BLaER1 treated with 17β-estradiol and CSF1 and Interleukin-3, amounts not matched to agents 10 nM and 100 nM (cell line): ENCODE measurements at regions not wholly inside any gene's neighbourhood (a gene's known extent, or its start where the extent isn't known, plus 50 kb on each side); places are given as distances from the start of the nearest gene placed in this dataset.

ENCODE experiments used
- H3K27ac ChIP-seq, 11 experiments: shearing (Covaris generic); formaldehyde crosslinking; 2 replicates each; pipeline ENCODE4 v1.8.1; 2022
- H3K27me3 ChIP-seq, 11 experiments: shearing (Covaris generic); formaldehyde crosslinking; 2 replicates each; pipeline ENCODE4 v1.8.1; 2022
- H3K36me3 ChIP-seq, 11 experiments: shearing (Covaris generic); formaldehyde crosslinking; 2 replicates each; pipeline ENCODE4 v1.8.1; 2022
- H3K4me1 ChIP-seq, 10 experiments: shearing (Covaris generic); formaldehyde crosslinking; 2 replicates each; pipeline ENCODE4 v1.8.1; 2022
- H3K4me2 ChIP-seq, 11 experiments: shearing (Covaris generic); formaldehyde crosslinking; 2 replicates each; pipeline ENCODE4 v1.8.1; 2022
- H3K4me3 ChIP-seq, 10 experiments: shearing (Covaris generic); formaldehyde crosslinking; 2 replicates each; pipeline ENCODE4 v1.8.1; 2022
- H3K9ac ChIP-seq, 11 experiments: shearing (Covaris generic); formaldehyde crosslinking; 2 replicates each; pipeline ENCODE4 v1.8.1; 2022
- H3K9me3 ChIP-seq, 11 experiments: shearing (Covaris generic); formaldehyde crosslinking; replicated peaks in 1 of 11; 2 replicates each; pipeline ENCODE4 v1.8.1; 2022
- H4K20me1 ChIP-seq, 11 experiments: shearing (Covaris generic); formaldehyde crosslinking; 2 replicates each; pipeline ENCODE4 v1.8.1; 2022
- Cebpa-rat ChIP-seq, 11 experiments: shearing (Covaris generic); IDR thresholded peaks; 2 replicates each; pipeline ENCODE4 v1.8.1; 2022

GRCh38 chr4:30842689-30843088 lies 122.5 kb downstream of the PCDH7 start:
- H3K4me1 ChIP-seq, result peaks cover 6 to 21% (median 13%) of the 10 kb centered on the region in 10 experiments; a peak in 15 of 20 replicates
- H3K4me3 ChIP-seq, result no peak overlapping the region
- TF ChIP-seq Cebpa-rat (IDR thresholded peaks at IDR 0.05), result no peak
- no peak overlapping the region for H3K27ac ChIP-seq
- no peaks in the 10 kb centered on the region for H3K9me3 ChIP-seq
- H3K4me2 ChIP-seq, result no peak overlapping the region
- no peaks in the 10 kb centered on the region for H4K20me1 ChIP-seq
- no peaks in the 10 kb centered on the region for H3K27me3 ChIP-seq
- no peaks in the 10 kb centered on the region for H3K36me3 ChIP-seq
- H3K9ac ChIP-seq, result no peak overlapping the region

DNA sequence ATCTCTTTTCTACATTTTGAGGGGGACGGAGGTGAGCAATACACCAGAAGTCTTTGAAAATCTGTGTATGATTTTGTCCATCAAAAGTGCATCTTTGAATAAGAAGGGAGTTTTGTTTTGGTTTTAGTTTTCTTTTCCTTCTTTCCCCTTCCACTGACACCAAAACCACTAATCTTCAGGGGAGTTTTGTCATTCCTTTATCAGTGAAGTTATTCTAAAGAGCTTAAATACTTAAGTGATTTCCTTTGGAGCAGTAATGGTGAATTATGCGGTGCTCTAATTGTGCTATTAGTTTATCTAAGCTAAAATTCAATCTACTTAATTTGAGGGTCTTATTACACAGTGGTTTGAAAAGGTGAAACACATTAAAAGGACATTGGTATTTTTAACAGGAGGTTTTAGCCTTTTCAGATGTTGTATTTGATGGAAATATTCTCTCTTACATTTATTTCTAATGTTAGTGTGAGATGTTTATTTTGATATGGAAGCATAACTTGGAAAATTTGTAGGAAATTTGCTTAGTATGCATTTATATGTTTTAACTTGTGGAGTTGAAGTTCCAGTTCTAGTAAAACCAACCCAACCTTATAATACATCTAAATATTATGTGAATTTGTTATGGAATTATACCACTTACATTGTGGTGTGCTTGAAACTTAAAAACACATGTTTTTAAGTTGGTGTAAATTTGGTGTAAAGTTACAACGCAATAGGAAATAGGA lies 124.9 kb downstream of the PCDH7 start:
- H3K27ac ChIP-seq, result no peak overlapping the region
- no peak for TF ChIP-seq Cebpa-rat (IDR thresholded peaks at IDR 0.05)
- H4K20me1 ChIP-seq, result no peaks in the 10 kb centered on the region
- H3K4me2 ChIP-seq, result no peak overlapping the region
- no peak overlapping the region for H3K9ac ChIP-seq
- peaks cover 3 to 12% (median 9%) of the 10 kb centered on the region in 10 experiments; a peak in 15 of 20 replicates for H3K4me1 ChIP-seq
- no peaks in the 10 kb centered on the region for H3K36me3 ChIP-seq
- H3K27me3 ChIP-seq, result no peaks in the 10 kb centered on the region
- no peak overlapping the region for H3K4me3 ChIP-seq
- no peaks in the 10 kb centered on the region for H3K9me3 ChIP-seq

- Histone ChIP-seq H3K36me3 (no peaks in the 10 kb centered on the region), H3K27me3 (no peaks in the 10 kb centered on the region), H3K9ac (no peak overlapping the region), H3K9me3 (no peaks in the 10 kb centered on the region), H4K20me1 (no peaks in the 10 kb centered on the region), H3K4me3 (no peak overlapping the region), H3K4me1 (no peaks in the 10 kb centered on the region), H3K4me2 (no peak overlapping the region), H3K27ac (no peak overlapping the region)
- no peak for TF ChIP-seq Cebpa-rat (IDR thresholded peaks at IDR 0.05)
Observed at GRCh38 chr4:30847167-30847566, 127.0 kb downstream of the PCDH7 start.

DNA sequence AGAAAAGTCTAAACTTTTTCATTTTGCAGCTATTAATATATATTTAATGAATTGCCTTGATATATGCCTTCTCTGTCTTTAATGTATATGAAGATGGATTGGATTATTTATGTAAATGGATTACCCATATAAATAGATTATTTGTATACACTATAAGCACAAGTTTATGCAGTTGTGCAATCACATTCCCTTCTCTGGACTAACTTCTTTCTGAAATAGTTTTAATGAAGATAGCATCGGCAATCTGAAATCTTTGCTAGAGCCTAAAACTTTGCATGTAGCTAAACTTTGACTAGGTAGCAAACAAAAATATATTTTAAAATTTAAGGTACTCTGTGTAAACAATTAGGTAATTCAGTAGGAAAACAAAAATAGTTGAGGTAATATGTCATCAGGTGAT lies 127.8 kb downstream of the PCDH7 start:
- Histone ChIP-seq H3K4me1 (no peaks in the 10 kb centered on the region), H3K4me2 (no peak overlapping the region), H3K27me3 (no peaks in the 10 kb centered on the region), H3K36me3 (no peaks in the 10 kb centered on the region), H3K9ac (no peak overlapping the region), H3K9me3 (no peaks in the 10 kb centered on the region), H4K20me1 (no peaks in the 10 kb centered on the region), H3K27ac (no peak overlapping the region), H3K4me3 (no peak overlapping the region)
- no peak for TF ChIP-seq Cebpa-rat (IDR thresholded peaks at IDR 0.05)

- H3K27ac ChIP-seq, result no peak overlapping the region
- no peaks in the 10 kb centered on the region for H3K4me1 ChIP-seq
- no peak for TF ChIP-seq Cebpa-rat (IDR thresholded peaks at IDR 0.05)
- no peaks in the 10 kb centered on the region for H3K27me3 ChIP-seq
- no peaks in the 10 kb centered on the region for H3K36me3 ChIP-seq
- H3K9ac ChIP-seq, result no peak overlapping the region
- H4K20me1 ChIP-seq, result no peaks in the 10 kb centered on the region
- no peaks in the 10 kb centered on the region for H3K9me3 ChIP-seq
- H3K4me3 ChIP-seq, result no peak overlapping the region
- no peak overlapping the region for H3K4me2 ChIP-seq
Observed at GRCh38 chr4:30854531-30854930, 134.4 kb downstream of the PCDH7 start.

- no peak for TF ChIP-seq Cebpa-rat (IDR thresholded peaks at IDR 0.05)
- H3K27ac ChIP-seq, result no peak overlapping the region
- H3K4me2 ChIP-seq, result no peak overlapping the region
- H3K4me1 ChIP-seq, result no peaks in the 10 kb centered on the region
- no peak overlapping the region for H3K4me3 ChIP-seq
- no peaks in the 10 kb centered on the region for H3K36me3 ChIP-seq
- no peak overlapping the region for H3K9ac ChIP-seq
- H3K9me3 ChIP-seq, result no peaks in the 10 kb centered on the region
- H3K27me3 ChIP-seq, result no peaks in the 10 kb centered on the region
- no peaks in the 10 kb centered on the region for H4K20me1 ChIP-seq
Observed at GRCh38 chr4:30855232-30855631, 135.1 kb downstream of the PCDH7 start.

GRCh38 chr4:30856795-30857564 lies 136.8 kb downstream of the PCDH7 start:
- Histone ChIP-seq H4K20me1 (no peaks in the 10 kb centered on the region), H3K36me3 (no peaks in the 10 kb centered on the region), H3K4me1 (no peaks in the 10 kb centered on the region), H3K9me3 (no peaks in the 10 kb centered on the region), H3K27ac (no peak overlapping the region), H3K27me3 (no peaks in the 10 kb centered on the region), H3K4me2 (no peak overlapping the region), H3K9ac (no peak overlapping the region), H3K4me3 (no peak overlapping the region)
- TF ChIP-seq Cebpa-rat (IDR thresholded peaks at IDR 0.05), result no peak

GRCh38 chr4:30860978-30861377 lies 140.8 kb downstream of the PCDH7 start:
- no peak overlapping the region for H3K4me2 ChIP-seq
- no peaks in the 10 kb centered on the region for H3K36me3 ChIP-seq
- no peaks in the 10 kb centered on the region for H3K27me3 ChIP-seq
- no peaks in the 10 kb centered on the region for H3K4me1 ChIP-seq
- H3K9ac ChIP-seq, result no peak overlapping the region
- no peak overlapping the region for H3K27ac ChIP-seq
- no peak overlapping the region for H3K4me3 ChIP-seq
- TF ChIP-seq Cebpa-rat (IDR thresholded peaks at IDR 0.05), result no peak
- no peaks in the 10 kb centered on the region for H3K9me3 ChIP-seq
- H4K20me1 ChIP-seq, result no peaks in the 10 kb centered on the region

DNA sequence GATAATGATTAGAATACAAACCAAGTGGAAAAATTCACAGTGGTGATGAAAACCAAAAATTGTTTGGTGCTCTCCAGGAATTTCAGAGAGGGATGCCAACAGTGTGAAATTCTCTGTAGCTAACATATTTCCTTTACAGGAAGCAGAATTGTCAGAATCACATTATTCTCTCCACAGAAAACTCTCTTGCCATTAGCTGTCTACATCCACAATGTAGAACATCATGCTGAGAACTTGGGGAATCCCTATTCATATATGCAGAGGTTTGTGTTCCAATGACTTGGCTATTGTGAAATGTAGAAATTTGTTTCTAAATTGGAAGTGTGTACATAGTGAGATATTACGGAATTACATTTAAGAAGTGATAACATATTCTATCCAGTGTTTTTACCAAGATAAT lies 142.0 kb downstream of the PCDH7 start:
- H3K4me3 ChIP-seq, result no peak overlapping the region
- no peak for TF ChIP-seq Cebpa-rat (IDR thresholded peaks at IDR 0.05)
- no peaks in the 10 kb centered on the region for H3K9me3 ChIP-seq
- H3K27ac ChIP-seq, result no peak overlapping the region
- H3K4me2 ChIP-seq, result no peak overlapping the region
- H4K20me1 ChIP-seq, result no peaks in the 10 kb centered on the region
- no peak overlapping the region for H3K9ac ChIP-seq
- no peaks in the 10 kb centered on the region for H3K27me3 ChIP-seq
- H3K4me1 ChIP-seq, result no peaks in the 10 kb centered on the region
- H3K36me3 ChIP-seq, result no peaks in the 10 kb centered on the region

DNA sequence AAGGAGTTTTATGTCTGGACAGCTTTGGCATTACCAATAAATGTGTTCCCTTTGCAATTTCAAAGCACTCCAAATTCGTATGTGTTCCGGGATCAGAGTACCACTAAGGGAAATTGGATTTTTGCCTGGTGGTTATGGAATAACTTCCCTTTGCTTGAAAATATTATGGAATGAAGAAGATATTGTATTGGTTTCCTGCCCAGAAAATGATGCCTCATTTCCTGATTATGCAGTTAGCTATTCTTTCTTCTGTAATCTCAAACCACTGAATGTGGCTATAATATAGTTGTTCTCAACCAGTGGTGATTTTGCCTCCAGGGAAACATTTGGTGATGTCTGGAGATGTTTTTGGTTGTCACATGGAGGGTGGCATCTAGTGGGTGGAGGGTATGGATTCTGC lies 142.9 kb downstream of the PCDH7 start:
- H3K9ac ChIP-seq, result no peak overlapping the region
- H3K4me2 ChIP-seq, result no peak overlapping the region
- no peaks in the 10 kb centered on the region for H3K9me3 ChIP-seq
- no peaks in the 10 kb centered on the region for H3K36me3 ChIP-seq
- no peaks in the 10 kb centered on the region for H3K4me1 ChIP-seq
- no peaks in the 10 kb centered on the region for H3K27me3 ChIP-seq
- H3K4me3 ChIP-seq, result no peak overlapping the region
- H3K27ac ChIP-seq, result no peak overlapping the region
- no peaks in the 10 kb centered on the region for H4K20me1 ChIP-seq
- TF ChIP-seq Cebpa-rat (IDR thresholded peaks at IDR 0.05), result no peak
